ENCODE measurements at regions not wholly inside any gene's neighbourhood (a gene's known extent, or its start where the extent isn't known, plus 50 kb on each side); places are given as distances from the start of the nearest gene placed in this dataset.

- WGBS (ENCODE audit: insufficient coverage, low coverage, missing lambda C conversion rate) = 16% methylated on average over 3 of the region's 3 CpGs
- CTCF ChIA-PET (ENCODE audit: low intra/inter-chr PET ratio) = interaction anchor here (1.2 to 1.8 kb wide), 2 partner anchors 174 to 503 kb away, joined by 3 to 9 read pairs; no protein-coding TSS in a partner anchor
- Histone ChIP-seq H3K27ac (ENCODE audit: extremely low read depth, low read depth, low read length) (no peak overlapping the region), H2AFZ (ENCODE audit: low read depth, low read length) (peak overlapping the region; percentile 9; the same call in 1 of the 2 replicates), H3K9ac (ENCODE audit: insufficient read depth in 1 of 2, low read depth in 2 of 2, low read length in 2 of 2) (peak overlapping the region in 1 of 2 experiments; percentile 5; a peak in 1 of 4 replicates), H3K4me2 (ENCODE audit: insufficient read depth, low read length) (no peak overlapping the region), H4K20me1 (replicated peaks; ENCODE audit: control insufficient read depth, insufficient read depth, low read length) (no peaks in the 10 kb centered on the region), H3K9me1 (ENCODE audit: control insufficient read depth, insufficient read depth, low read length) (no peaks in the 10 kb centered on the region), H3K27me3 (ENCODE audit: control insufficient read depth in 2 of 2, insufficient read depth in 2 of 2, low read length in 2 of 2) (no peaks in the 10 kb centered on the region), H3K4me1 (replicated peaks in 1 of 2; ENCODE audit: control insufficient read depth in 2 of 2, insufficient read depth in 2 of 2, low read length in 2 of 2) (peaks cover 0 to 30% of the 10 kb centered on the region in 2 experiments; a peak in 3 of 5 replicates), H3K79me2 (ENCODE audit: control insufficient read depth, insufficient read depth, low read length) (no peaks in the 10 kb centered on the region), H3K9me3 (replicated peaks; ENCODE audit: control insufficient read depth, insufficient read depth, low read depth, low read length) (0 out of 2 replicates have a peak, but pooled peaks cover 4% of the 10 kb centered on the region), H3K4me3 (no peak overlapping the region), H3K36me3 (ENCODE audit: control insufficient read depth, insufficient read depth, low read length) (no peaks in the 10 kb centered on the region)
- intact Hi-C loops (cut with micrococcal nuclease) = loop anchor here (1.0 to 10.0 kb wide), 4 partner anchors 39 to 285 kb away; no protein-coding TSS in a partner anchor
- POLR2A ChIA-PET = no interaction called here
- FAIRE-seq = peak; percentile 19
- in situ Hi-C loops (cut with MboI) = loop anchor here (5.0 kb wide), 1 partner anchor 172 kb away; no protein-coding TSS in a partner anchor
- no TSS peak for BruUV-seq (replicated peaks)
- TF ChIP-seq TOE1 (IDR thresholded peaks at IDR 0.05; ENCODE audit: borderline replicate concordance) (no peak), TOE1 (CRISPR knock-in tag; IDR thresholded peaks at IDR 0.05; ENCODE audit: borderline replicate concordance, low read depth) (no peak), ARHGAP35 (IDR thresholded peaks at IDR 0.05; ENCODE audit: partially characterized antibody) (no peak), CREB3 (tag; conservative IDR thresholded peaks at IDR 0.05; ENCODE audit: low read depth) (0 out of 2 replicates have a peak, but pooled peaks have one; percentile 35), ZNF639 (CRISPR knock-in tag; conservative IDR thresholded peaks at IDR 0.05 in 1 of 2, IDR thresholded peaks at IDR 0.05 in 1 of 2) (0 out of 4 replicates have a peak, but pooled peaks of 1 of the 2 experiments have one; percentile 10)
- ATAC-seq = no peak
- DNase-seq (ENCODE audit: extremely low read depth in 1 of 4, low spot score in 3 of 4) = no peak
Observed at GRCh38 chr5:68459810-68460139, 244.2 kb downstream of the PIK3R1 start.

Data from K562 (cell line).